HEK293T (cell line): ENCODE measurements at regions not wholly inside any gene's neighbourhood (a gene's known extent, or its start where the extent isn't known, plus 50 kb on each side); places are given as distances from the start of the nearest gene placed in this dataset.

Experiments
- BHLHE40 ChIP-seq: fragments of 450-650 bp; IDR thresholded peaks from 2 replicates; pipeline ENCODE4 v1.6.1; 2016; ENCODE audit warnings: mild to moderate bottlenecking, moderate library complexity, borderline replicate concordance
- FOXA1 ChIP-seq: fragments of 450-650 bp; IDR thresholded peaks from 2 replicates; pipeline ENCODE4 v1.6.1; 2016; ENCODE audit warnings: mild to moderate bottlenecking
- FOXK2 ChIP-seq: fragments of 450-650 bp; IDR thresholded peaks from 2 replicates; pipeline ENCODE4 v1.6.1; 2016; ENCODE audit warnings: mild to moderate bottlenecking
- FOXM1 ChIP-seq: fragments of 450-650 bp; IDR thresholded peaks from 2 replicates; pipeline ENCODE4 v1.6.1; 2017; ENCODE audit warnings: mild to moderate bottlenecking, borderline replicate concordance
- LEF1 ChIP-seq: fragments of 450-650 bp; IDR thresholded peaks from 2 replicates; pipeline ENCODE4 v1.6.1; 2017; ENCODE audit warnings: mild to moderate bottlenecking, borderline replicate concordance
- NFRKB ChIP-seq: fragments of 450-650 bp; IDR thresholded peaks from 2 replicates; pipeline ENCODE4 v1.6.1; 2016; ENCODE audit warnings: mild to moderate bottlenecking, moderate library complexity
- PKNOX1 ChIP-seq: fragments of 450-650 bp; IDR thresholded peaks from 2 replicates; pipeline ENCODE4 v1.6.1; 2016
- SP1 ChIP-seq: fragments of 450-650 bp; IDR thresholded peaks from 2 replicates; pipeline ENCODE4 v1.6.1; 2017
- SUZ12 ChIP-seq: fragments of 450-650 bp; IDR thresholded peaks from 2 replicates; pipeline ENCODE4 v1.6.1; 2016; ENCODE audit warnings: mild to moderate bottlenecking
- TARDBP ChIP-seq: fragments of 450-650 bp; IDR thresholded peaks from 2 replicates; pipeline ENCODE4 v1.6.1; 2016
- ZNF384 ChIP-seq: fragments of 450-650 bp; IDR thresholded peaks from 2 replicates; pipeline ENCODE4 v1.6.1; 2016

GRCh38 chr3:107962946-107963345 is 127.9 kb downstream of the CD47 start:
- TF ChIP-seq SUZ12: no peak
- TF ChIP-seq FOXA1: no peak
- TF ChIP-seq BHLHE40: no peak
- no peak for TF ChIP-seq SP1
- no peak for TF ChIP-seq TARDBP
- TF ChIP-seq FOXM1: no peak
- no peak for TF ChIP-seq PKNOX1
- TF ChIP-seq FOXK2: no peak
- TF ChIP-seq NFRKB: no peak
- no peak for TF ChIP-seq ZNF384
- TF ChIP-seq LEF1: no peak
